Putamen (tissue), 1 donor: ENCODE measurements at regions not wholly inside any gene's neighbourhood (a gene's known extent, or its start where the extent isn't known, plus 50 kb on each side); places are given as distances from the start of the nearest gene placed in this dataset.
"Not testable (repeated sequence)": the region's sequence is repeated elsewhere in the genome, so short reads cannot be mapped to it uniquely, and the experiment has no call there.

Source experiments
- DNase-seq: peaks from one replicate; pipeline ENCODE4 v3.0.0-alpha.2; 2016; ENCODE audit warnings: low spot score

DNA sequence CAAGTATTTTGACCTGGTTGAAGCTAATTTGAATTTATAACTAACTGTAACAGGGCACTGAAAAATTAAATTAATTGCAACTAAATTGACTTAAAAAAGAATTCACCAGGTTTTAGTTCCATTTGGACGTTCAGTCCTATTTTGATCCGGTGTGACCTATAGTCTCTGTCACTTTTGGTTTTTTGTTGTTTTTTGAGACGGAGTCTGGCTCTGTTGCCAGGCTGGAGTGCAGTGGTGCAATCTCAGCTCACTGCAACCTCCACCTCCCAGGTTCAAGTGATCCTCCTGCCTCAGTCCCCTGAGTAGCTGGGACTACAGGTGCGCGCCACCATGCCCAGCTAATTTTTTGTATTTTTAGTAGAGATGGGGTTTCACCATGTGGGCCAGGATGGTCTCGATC lies 91.2 kb downstream of the GADD45G start:
- DNase-seq: not testable (repeated sequence)

DNA sequence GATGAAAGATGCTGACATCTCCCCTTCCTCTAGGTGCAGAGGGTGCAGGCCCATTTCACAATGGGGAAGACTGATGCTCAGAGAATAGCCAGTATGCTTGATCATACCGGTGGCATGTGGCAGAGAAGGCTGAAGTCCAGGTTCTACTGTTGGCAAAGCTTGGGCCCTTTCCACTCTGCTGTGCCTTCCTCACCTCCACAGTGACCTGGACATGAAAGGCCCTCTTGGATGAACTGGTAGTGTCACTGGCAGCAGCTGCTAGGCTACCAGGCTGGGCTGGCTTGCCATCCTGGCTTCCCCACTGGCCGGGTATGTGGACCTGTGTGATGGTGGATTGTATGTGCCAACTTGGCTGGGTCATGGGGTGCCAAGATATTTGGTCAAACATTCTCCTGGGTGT lies 92.0 kb downstream of the GADD45G start:
- DNase-seq: no peak

DNA sequence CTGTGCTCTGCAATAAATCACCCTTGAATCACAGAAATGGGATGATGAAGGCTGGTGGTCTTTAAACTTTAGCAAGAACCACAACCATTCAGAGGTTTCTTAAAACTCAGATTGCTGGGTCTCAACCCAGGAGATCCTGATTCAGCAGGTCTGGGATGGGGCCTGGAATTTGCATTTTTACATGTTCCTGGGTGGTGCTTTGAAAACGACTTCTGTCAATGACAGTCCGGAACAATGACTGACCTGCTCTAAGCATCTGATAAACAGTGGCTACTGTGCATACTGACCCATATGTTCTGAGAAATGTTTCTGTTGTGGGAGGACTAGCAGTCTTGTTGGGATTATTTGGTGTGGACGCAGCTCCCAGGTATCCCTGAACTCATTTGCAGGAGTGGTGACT lies 92.7 kb downstream of the GADD45G start:
- DNase-seq: no peak

DNA sequence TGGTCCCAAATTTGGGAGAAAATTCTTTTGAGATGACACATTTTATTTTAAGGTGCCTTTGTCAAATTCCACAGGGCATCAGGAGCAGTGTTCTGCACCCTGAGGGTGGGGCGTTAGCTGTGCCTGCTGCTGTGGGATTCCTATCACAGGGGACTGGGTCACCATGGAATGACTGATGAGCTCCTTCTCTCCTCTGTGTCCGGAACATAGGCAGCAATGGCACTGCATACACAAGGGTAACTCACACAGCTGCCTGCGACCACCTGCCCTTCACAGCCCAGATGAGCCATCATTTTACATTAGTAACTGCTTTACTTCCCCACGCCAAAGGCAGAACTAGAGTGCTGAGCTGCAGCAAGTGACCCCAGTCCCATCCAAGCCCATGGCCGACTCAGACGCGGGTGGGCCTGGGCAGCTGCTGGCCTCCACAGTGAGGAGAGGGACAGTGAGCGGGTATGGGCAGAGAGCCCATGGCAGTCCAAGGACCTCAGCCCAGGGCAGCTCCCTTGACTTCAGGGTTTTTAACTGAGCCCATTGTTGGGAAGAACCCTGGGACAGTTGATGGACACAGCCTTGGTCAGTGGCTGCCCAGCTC lies 93.7 kb downstream of the GADD45G start:
- DNase-seq: no peak

DNA sequence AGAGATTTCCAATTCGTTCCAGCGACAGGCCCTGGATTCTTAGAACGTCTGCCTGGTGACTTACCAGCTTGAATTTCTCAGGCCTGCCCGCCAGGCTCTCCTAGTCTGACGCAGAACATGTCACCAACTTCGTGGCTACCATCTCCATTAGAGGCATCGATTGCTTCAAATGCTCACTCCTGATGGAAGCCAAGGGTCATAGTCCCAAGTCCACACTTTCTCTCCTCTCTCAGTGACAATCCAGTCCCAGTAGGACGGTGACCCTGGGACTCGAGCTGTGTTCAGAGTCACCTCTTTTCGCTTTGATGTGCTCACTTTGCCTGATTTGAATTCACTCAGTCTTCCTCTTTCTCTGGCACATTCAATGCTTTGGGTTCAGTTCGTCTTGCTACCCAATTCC lies 94.8 kb downstream of the GADD45G start:
- DNase-seq: no peak

DNA sequence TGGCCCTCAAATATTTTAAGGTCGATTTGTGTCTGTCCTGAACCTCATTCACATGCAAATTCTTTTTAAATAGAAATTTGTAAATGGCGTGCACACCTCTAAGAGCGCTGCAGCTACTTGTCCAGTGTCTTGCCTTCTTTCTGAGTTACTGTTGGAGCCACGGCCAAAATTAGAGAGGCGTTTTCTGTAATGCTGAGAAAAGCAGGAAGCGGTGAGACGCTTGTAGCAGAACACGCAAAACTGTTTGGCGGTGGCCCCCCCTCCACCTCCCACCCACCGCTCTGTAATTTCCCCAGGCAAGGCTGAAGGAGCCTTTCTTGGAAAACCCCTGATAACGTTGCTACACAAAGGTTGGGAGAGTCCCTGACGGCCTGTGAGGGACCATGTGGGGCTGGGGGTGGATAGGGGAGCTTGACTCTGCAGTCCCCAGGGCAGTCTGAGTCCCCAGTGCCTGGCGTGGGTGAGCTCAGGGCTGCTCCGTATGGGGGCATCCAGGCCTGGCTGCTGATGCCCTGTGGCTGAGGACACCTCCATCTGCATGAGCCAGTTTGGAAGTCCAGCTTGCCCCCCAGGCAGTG lies 96.5 kb downstream of the GADD45G start:
- DNase-seq: no peak

DNA sequence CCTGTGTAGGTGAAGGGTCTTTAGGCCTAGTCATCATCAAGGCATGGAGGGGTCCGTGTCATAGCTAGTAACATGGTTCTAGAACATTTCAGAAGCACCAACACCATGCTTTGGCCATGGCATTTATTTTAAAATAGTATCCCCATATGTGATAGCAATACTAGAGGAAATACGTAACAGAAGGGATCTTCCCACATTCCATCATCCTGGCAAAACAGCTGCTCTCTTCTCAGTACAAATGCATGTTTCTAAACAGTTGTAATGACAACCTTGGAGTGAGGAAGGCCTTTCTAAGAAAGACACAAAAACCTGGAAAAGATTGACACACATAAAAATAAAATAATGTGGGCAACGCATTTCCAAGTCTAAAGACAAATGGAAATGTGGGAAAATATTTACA lies 97.6 kb downstream of the GADD45G start:
- DNase-seq: no peak

DNA sequence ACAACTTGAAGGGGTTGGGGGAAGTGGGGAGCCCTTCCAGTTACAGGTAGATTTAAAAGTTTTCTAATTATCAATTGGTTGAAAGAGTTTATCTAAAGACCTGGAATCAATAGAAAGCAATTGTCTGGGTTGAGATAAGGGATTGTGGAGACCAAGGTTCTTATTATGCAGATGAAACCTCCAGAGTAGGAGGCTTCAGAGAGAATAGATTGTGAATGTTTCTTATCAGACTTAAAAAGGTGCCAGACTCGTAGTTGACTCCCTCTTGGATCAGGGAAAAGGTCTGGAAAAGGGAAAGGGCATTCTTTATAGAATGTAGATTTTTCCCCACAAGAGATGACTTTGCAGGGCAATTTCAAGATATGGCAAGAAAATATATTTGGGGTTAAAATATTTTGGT lies 100.8 kb downstream of the GADD45G start:
- DNase-seq: no peak

DNA sequence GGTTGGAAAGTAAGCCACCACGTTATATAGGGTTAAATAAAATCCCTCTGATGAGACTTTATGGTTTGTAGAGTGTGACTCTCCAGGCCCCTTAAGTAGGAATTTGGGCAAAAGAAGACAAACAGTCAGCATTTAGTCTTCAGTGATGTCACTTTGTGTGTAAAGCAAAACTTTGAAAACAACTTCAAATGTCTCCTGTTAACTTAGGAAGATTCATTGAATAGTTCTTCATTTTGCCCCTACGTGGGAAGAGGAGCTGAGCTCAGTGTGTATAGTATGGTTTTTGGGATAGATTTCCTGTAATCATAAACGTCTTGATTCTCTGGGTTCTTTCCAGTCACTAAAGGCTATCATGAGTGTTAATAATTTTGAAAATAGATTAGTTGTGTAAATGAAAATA lies 101.3 kb downstream of the GADD45G start:
- DNase-seq: no peak

DNA sequence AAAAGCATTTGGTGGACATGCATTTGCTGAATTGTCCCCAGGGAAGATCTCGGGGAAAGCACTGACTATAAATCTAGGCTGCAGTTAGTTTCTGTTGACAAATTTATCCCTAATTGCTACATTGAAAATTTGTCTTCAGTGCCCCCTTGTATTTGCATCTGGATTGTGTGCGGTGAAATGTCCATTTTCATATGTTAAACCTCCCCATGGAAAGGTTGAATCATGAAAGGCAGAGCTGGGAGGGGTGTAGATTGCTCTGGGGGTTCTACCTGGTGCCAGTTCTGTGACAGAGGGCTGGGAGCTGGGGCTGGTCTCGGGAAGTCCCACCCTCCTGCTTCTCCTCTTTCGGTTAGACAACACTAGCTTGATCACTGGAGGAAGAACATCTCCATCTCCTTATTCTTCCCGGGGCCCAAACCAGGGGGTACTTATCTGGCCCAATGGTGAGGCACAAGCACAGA lies 101.9 kb downstream of the GADD45G start:
- no peak for DNase-seq

DNA sequence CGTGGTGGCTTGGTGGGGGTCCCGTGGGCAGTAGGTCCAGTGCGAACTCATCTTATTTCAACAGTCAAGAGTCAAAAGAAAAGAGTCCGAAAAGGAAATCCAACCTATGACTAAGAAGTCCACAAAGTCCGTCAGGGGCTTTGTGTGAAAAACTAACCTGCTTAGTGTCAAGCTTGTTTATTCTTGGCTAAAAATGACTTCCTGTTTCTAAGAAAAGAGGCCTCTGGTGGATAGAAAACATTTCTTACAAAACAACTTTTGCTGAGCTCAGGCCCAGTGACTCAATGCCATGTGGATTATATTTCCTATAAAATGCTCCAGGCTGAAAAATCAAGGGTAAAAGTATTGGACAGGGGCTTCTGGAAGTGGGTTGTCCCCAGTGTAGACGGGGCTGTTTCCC lies 105.9 kb downstream of the GADD45G start:
- DNase-seq: no peak

DNA sequence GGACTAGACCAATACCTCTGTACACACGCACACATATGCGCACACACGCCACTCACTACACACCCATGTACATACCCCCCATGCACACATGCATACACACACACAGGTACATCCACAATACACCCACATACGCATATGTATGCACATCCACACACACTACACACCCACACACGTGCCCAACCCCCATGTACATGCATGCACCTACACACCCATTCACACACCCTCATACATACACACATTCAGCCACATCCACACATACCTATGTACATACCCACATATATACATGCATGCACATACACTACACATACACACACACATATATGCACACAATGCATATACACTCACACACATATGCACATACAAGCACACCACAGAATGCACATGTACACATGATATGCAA lies 107.1 kb downstream of the GADD45G start:
- DNase-seq: no peak

DNA sequence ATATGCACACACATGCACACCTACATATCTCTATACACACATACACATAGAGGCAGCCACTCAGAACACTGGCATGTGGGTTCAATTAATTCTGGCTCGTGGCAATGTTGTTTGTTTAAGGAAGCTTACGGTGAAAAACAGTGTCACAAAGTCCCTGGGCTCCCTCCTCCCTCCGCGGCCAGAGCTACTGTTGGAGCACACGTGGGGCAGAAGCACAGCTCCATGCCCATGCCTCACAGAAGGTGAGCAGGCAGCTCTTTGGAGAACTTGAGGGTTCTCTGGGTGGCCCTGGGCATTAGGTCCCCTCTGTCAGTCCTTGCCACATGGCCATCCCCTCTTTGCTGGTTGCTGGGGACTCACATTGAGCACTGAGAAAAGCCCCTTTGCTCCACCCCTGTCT lies 107.5 kb downstream of the GADD45G start:
- no peak for DNase-seq

DNA sequence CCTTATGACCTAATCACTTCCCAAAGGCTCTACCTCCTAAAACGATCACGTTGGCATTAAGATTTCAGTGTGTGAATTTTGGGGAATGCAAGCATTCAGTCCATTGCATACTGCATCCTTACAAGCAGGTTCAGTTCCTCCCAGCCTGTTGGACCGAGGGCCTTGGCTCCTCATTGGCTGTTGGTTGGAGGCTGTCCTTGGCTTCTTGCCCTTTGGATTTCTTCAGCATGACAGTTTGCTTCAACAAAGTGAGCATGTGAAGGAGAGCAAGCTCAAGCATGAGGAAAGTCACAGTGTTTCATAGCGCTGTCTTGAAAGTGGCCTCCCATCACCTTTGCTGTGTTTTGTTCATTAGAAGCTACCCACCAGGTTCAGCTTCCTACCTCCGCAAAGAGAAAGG lies 109.5 kb downstream of the GADD45G start:
- DNase-seq: no peak

DNA sequence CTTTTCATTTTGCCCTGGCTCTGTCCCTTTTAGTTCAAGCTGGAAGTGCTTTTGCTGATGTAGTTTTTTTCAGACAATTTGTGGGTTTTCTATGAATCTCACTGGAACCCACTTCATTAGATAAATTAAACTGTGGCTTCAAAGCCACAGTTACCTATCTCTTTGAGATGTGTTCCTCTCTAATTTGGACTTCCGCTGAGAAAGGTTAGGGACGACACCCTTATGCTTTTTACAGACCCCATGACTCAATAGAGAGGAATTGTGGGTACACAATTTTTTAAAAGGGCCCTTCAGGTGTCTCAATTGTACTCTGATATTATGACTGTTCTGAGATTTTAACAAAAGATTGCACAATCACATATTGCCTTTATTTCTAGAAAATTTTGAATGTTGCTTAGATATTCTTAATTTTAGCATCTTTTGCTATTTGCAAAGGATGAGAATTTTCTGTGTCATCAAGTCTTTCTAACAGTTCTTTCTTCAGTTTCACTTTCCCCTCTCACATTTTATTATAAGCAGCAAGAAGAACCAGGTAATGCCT lies 110.6 kb downstream of the GADD45G start:
- no peak for DNase-seq

DNA sequence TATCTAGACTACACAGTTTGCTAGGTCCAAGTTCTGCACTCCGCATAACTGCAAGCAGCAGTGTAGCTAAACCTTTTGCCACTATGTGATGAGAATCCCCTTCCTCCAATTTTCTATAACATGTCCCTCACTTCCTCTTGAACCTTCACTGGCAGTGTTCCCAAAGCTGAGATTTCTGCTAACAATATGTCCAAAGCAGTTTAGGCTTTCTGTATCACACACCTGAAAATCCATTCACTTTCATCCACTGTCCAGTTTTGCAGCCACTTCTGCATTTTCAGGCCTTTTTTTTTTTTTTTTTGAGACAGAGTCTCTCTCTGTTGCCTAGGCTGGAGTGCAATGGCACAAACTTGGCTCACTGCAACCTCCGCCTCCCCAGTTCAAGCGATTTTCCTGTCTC lies 111.1 kb downstream of the GADD45G start:
- no peak for DNase-seq

DNA sequence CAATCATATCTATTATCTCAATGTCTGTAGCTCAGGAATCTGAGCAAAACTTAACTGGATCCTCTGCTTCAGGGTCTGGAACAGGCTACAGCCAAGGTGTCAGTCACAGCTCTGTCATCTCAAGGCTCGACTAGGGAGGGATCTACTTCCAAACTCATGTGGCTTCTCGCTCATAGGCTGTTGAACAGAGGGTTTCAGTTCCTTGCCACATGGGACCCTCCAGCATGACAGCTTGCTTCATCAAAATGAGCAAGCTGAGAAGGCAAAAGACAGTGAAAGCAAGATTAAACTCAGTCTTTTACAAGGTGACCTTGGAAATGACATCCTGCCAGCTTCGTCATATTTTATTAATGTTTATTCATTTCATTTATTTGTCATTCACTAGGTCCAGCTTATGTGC lies 111.7 kb downstream of the GADD45G start:
- no peak for DNase-seq

DNA sequence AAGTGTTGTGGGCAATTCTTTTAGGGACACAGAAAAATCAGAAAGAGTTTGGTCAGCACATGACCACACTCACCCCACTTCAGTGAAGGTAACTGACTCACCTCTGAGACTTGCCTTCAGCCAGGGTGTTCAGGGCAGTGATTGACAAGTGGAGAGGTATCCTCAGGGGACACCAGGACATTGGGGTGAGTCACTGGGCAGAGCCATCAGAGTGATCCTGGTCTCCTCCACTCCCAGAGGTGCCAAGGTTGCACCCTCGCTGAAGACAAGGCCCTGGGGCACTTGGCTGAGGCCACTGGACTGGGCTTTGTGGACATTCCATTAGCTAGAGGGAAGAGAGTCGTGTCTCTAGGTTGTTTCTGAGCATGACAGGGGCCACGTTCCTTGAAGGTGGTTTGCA lies 113.4 kb downstream of the GADD45G start:
- DNase-seq: no peak

DNA sequence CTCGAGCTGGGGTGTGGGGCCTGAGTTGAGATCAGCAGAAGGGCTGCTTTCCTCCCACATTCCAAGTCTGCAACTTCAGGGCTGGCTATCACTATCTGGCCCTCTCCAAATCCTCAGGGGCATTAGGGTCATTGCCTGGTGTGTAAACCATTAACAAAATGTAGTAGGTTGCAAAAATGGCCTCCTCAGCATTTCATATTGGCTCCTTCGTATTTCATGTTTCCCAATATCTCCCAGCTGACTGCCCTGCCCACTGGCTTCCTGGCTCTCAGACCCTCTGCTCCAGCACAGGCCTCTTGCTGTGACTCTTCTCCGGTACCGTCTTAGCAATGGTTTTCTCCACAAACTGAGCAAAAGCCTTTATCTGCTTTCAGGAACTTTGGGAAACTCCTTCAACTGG lies 113.8 kb downstream of the GADD45G start:
- no peak for DNase-seq

DNA sequence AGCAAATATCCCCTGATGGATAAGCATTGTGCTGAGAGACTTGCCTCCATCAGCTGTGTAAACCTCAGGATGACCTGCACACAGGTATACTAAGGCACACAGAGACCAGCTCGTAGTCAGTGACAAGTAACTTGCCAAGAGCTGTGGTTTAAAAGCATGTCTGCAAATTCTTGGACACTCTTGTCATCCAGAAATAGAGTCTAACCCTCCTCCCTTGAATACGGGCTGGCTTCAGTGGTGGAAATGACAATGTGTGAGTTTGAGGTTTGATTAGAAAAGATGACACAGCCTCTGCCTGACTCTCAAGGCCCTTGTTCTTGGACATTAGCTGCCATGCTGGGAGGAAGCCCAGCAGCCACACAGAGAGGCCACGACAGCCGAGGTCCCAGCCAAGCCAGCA lies 114.4 kb downstream of the GADD45G start:
- no peak for DNase-seq

DNA sequence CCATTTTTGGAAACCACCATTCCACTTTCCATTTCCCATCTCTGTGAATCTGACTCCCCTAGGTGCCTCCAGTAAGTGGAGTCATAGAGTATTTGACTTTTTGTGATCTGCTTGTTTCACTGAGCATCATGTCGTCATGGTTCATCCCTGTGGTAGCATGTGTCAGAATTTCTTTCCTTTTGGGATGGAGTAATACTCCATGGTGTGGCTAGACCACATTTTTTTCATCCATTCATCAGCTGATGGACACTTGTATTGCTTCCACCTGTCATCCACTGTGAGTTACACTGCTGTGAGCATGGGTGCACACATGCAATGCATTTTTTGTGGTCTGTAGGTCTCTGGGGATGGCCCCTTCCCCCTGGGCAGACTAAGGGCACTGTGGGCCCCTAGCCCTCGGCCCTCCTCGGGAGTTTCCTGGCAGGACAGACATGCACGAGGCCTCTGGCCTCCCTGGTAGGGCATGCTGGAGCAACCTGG lies 115.9 kb downstream of the GADD45G start:
- no peak for DNase-seq

DNA sequence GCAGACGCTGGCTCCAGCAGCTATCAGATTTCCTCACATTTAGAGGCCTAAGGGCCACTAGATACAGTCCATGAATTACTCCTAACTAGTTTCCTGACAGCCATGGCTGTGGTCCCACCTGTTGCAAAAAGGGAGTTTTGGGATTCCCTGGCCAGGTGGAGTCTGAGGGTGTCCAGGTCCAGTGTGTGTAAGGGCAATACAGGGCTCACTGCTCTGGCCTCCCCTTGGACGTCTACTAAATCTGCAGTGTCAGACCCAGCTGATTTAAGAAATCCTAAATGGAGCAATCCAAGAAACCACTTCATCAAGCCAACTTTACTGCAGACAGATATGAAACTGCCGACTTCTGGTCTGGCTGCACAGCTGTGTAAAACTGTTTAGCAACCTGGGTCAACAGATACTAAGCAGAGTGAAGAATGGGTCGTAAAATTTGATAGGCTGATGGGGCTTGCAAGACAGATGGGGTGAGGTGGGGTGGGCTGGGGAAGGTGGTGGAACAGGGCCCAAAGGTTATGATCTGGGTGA lies 116.4 kb downstream of the GADD45G start:
- no peak for DNase-seq

DNA sequence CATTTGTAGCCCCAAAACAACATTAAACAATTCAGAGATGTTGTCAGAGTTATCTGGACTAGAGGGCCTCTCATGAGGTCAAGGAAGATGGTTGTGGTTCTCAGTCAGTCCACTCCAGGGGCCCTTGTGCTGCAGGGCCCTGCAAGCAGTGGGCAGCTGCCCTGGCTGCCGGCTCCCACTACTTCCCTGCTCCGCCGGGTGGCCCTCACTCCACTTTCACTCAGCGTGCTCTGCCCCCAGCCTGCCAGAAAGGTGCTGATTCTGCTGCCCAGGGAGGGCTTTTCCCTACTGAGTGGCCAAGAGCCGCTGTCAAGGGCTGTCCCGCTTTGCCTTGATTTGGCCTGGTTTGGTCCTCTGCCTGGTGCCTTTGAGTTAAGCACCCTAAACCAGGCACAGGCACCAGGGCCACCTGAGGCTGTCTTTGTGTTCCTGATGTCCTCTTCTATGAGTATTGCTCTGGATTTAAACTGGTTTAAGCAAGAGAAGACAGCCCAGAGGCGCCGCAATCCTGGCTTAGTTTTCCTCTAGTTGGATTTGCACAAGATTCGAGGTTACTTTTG lies 117.2 kb downstream of the GADD45G start:
- DNase-seq: no peak
